Activated CD8-positive, alpha-beta T cell treated with anti-CD3 and anti-CD28 coated beads for 36 hours (primary cell): ENCODE measurements at regions not wholly inside any gene's neighbourhood (a gene's known extent, or its start where the extent isn't known, plus 50 kb on each side); places are given as distances from the start of the nearest gene placed in this dataset.

Experiments used
- ATAC-seq: fragments of 200-7000 bp; cut with Tn5 transposase; one replicate; pipeline ENCODE4 v1.10.0; 2021; ENCODE audit warnings: mild to moderate bottlenecking, moderate library complexity
- CTCF ChIA-PET: fragments of 350-600 bp; sonication (Branson Sonifier 250); formaldehyde crosslinking; loops from one replicate; lab custom pipeline; 2021; ENCODE audit warnings: antibody characterized with exemption; lab: Charles Lee
- POLR2A ChIA-PET: fragments of 350-600 bp; sonication (Branson Sonifier 250); formaldehyde crosslinking; loops from one replicate; lab custom pipeline; 2021; ENCODE audit warnings: antibody characterized with exemption; lab: Charles Lee
- DNase-seq: peaks from one replicate; pipeline ENCODE4 v3.0.0-alpha.2; 2020
- H3K27ac Mint-ChIP-seq: one replicate; pipeline ENCODE4 v1.8.0; 2021; ENCODE audit warnings: mild to moderate bottlenecking, mixed read lengths
- H3K27me3 Mint-ChIP-seq: one replicate; pipeline ENCODE4 v1.8.0; 2021; ENCODE audit warnings: mixed read lengths
- H3K36me3 Mint-ChIP-seq: one replicate; pipeline ENCODE4 v1.8.0; 2021; ENCODE audit warnings: low read depth, mixed read lengths
- H3K4me1 Mint-ChIP-seq: one replicate; pipeline ENCODE4 v1.8.0; 2021; ENCODE audit warnings: low read depth, mixed read lengths
- H3K4me3 Mint-ChIP-seq: one replicate; pipeline ENCODE4 v1.8.0; 2021; ENCODE audit warnings: mild to moderate bottlenecking, moderate library complexity, mixed read lengths
- H3K9me3 Mint-ChIP-seq: one replicate; pipeline ENCODE4 v1.8.0; 2021; ENCODE audit warnings: mixed read lengths
- intact Hi-C: fragments of 100-400 bp; cut with micrococcal nuclease; formaldehyde crosslinking; loops from one replicate; pipeline ENCODE4 v1.10.0; 2022
- TF ChIP-seq, protein P1 (sequence below): fragments of 200-600 bp; IDR thresholded peaks from one replicate; pipeline ENCODE4 v1.8.0; 2022; ENCODE audit warnings: antibody characterized with exemption, mild to moderate bottlenecking

GRCh38 chr7:91462316-91462715 is 198.1 kb downstream of the FZD1 start:
- no peak for ATAC-seq
- ChIA-PET CTCF (no interaction called here), POLR2A (no interaction called here)
- intact Hi-C loops = no loop called here
- H3K27ac Mint-ChIP-seq = no peak overlapping the region
- no peaks in the 10 kb centered on the region for H3K4me1 Mint-ChIP-seq
- no peaks in the 10 kb centered on the region for H3K27me3 Mint-ChIP-seq
- no peak for DNase-seq
- no peak overlapping the region for H3K4me3 Mint-ChIP-seq
- peaks cover 6% of the 10 kb centered on the region for H3K9me3 Mint-ChIP-seq
- TF ChIP-seq, protein P1, sequence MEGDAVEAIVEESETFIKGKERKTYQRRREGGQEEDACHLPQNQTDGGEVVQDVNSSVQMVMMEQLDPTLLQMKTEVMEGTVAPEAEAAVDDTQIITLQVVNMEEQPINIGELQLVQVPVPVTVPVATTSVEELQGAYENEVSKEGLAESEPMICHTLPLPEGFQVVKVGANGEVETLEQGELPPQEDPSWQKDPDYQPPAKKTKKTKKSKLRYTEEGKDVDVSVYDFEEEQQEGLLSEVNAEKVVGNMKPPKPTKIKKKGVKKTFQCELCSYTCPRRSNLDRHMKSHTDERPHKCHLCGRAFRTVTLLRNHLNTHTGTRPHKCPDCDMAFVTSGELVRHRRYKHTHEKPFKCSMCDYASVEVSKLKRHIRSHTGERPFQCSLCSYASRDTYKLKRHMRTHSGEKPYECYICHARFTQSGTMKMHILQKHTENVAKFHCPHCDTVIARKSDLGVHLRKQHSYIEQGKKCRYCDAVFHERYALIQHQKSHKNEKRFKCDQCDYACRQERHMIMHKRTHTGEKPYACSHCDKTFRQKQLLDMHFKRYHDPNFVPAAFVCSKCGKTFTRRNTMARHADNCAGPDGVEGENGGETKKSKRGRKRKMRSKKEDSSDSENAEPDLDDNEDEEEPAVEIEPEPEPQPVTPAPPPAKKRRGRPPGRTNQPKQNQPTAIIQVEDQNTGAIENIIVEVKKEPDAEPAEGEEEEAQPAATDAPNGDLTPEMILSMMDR = no peak
- no peaks in the 10 kb centered on the region for H3K36me3 Mint-ChIP-seq

GRCh38 chr7:91463330-91463729 is 199.1 kb downstream of the FZD1 start:
- ChIA-PET POLR2A (no interaction called here), CTCF (no interaction called here)
- Mint-ChIP-seq H3K4me3 (no peak overlapping the region), H3K36me3 (no peaks in the 10 kb centered on the region), H3K9me3 (peaks cover 6% of the 10 kb centered on the region), H3K4me1 (no peaks in the 10 kb centered on the region), H3K27ac (no peak overlapping the region), H3K27me3 (no peaks in the 10 kb centered on the region)
- intact Hi-C loops = no loop called here
- DNase-seq (no peak), ATAC-seq (no peak)
- TF ChIP-seq, protein P1 = no peak

DNA sequence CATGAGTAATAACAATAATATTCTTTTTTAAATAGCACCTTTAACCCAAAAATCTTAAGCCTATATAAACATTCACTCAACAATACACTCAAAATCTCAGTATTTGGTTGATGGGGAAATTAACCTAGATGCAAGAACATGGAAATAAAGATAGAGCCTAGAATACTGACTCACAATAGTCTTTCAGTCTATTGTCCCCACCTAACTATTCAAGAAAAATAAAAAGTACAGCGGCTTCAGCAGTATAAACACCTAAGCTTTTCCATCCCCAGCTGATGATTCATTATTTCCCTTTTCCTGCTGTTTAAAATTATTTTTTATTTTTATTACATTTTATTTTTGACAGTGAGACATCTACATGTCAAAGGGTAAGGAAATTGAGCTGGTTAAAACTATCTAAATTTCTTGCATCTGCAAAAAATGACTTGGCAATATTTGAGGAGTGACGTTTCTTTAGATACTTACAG is 201.4 kb downstream of the FZD1 start:
- TF ChIP-seq, protein P1 = no peak
- Mint-ChIP-seq H3K4me1 (no peaks in the 10 kb centered on the region), H3K4me3 (no peak overlapping the region), H3K36me3 (no peaks in the 10 kb centered on the region), H3K27me3 (no peaks in the 10 kb centered on the region), H3K27ac (no peak overlapping the region), H3K9me3 (peaks cover 6% of the 10 kb centered on the region)
- POLR2A ChIA-PET = no interaction called here
- ATAC-seq (no peak), DNase-seq (no peak)
- CTCF ChIA-PET = no interaction called here
- intact Hi-C loops = no loop called here

DNA sequence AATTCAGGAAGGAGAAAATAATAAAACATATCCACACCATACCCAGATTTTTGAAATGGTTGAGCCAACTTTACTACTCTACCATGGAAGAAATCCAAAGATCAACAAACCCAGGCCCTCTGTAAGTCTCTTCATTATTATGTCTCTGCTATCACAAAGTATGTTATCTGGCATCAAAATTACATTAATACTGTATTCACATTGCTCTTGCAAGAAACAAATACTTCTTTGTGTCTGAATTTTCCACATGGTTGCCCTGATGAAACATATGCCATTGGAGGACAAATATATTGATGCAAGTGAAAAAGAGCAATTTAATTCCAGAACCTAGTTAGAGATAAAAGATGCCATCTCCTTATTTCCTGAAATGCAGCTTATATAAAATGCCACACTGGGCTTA is 204.0 kb downstream of the FZD1 start:
- intact Hi-C loops = no loop called here
- DNase-seq (no peak), ATAC-seq (no peak)
- Mint-ChIP-seq H3K27ac (no peak overlapping the region), H3K4me1 (no peaks in the 10 kb centered on the region), H3K36me3 (no peaks in the 10 kb centered on the region), H3K27me3 (no peaks in the 10 kb centered on the region), H3K9me3 (peaks cover 6% of the 10 kb centered on the region), H3K4me3 (no peak overlapping the region)
- TF ChIP-seq, protein P1 = no peak
- ChIA-PET POLR2A (no interaction called here), CTCF (no interaction called here)

- H3K4me1 Mint-ChIP-seq = no peaks in the 10 kb centered on the region
- no peaks in the 10 kb centered on the region for H3K36me3 Mint-ChIP-seq
- H3K27ac Mint-ChIP-seq = no peak overlapping the region
- ChIA-PET POLR2A (no interaction called here), CTCF (no interaction called here)
- H3K27me3 Mint-ChIP-seq = no peaks in the 10 kb centered on the region
- peaks cover 14% of the 10 kb centered on the region for H3K9me3 Mint-ChIP-seq
- intact Hi-C loops = no loop called here
- TF ChIP-seq, protein P1 = no peak
- ATAC-seq = no peak
- no peak overlapping the region for H3K4me3 Mint-ChIP-seq
- DNase-seq = no peak
These were observed 209.4 kb downstream of the FZD1 start for GRCh38 chr7:91473619-91474018.
